NCI-H345 treated with DMSO at 0.1 percent for 48 hours (cell line): ENCODE measurements at regions not wholly inside any gene's neighbourhood (a gene's known extent, or its start where the extent isn't known, plus 50 kb on each side); places are given as distances from the start of the nearest gene placed in this dataset.

ENCODE experiments used
- DNase-seq: peaks from one replicate; lab custom pipeline; 2025; ENCODE audit not compliant: unreplicated experiment; lab: John Stamatoyannopoulos, UW

GRCh38 chr17:36661047-36661666, 59.8 kb downstream of the MRM1 start:
- DNase-seq: peak; percentile 7

DNA sequence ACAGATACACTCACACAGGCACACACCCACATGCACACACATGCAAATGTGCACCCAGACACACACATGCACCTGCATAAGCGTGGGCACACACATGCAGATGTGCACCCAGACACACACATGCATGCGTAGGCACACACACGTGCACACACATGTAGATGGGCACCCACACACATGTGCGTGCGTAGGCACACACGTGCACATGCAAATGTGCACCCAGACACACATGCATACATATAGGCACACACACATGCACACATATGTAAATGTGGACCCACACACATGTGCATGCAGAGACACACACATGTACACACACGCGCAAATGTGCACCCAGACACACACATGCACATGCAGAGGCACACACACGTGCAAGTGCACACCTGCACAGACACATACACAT, 60.3 kb downstream of the MRM1 start:
- DNase-seq: no peak

DNA sequence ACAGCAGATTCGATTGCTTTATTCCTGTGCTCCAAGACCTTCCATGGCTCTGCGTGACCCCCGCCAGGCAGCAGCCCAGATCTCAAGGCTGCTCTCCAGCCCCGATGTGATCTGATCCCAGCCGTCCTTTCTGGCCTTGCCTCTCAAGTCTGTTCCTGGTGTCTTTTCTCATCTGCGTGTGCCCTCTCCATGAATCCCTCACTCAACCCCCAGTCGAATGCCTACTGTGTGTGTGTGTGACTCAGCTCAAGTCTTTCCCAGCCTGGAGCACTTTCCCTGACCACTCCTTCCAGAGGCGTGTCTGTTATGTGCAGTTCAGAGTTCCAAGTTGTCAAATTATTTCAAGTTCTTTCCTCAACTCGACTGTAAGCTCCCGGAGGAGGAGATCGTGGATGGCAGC, 64.0 kb downstream of the MRM1 start:
- no peak for DNase-seq

- DNase-seq: no peak
Measured at GRCh38 chr17:36667922-36668321, 66.5 kb downstream of the MRM1 start.

- DNase-seq: no peak
Measured at GRCh38 chr17:36668824-36669223, 67.4 kb downstream of the MRM1 start.

GRCh38 chr17:36671144-36671543, 69.8 kb downstream of the MRM1 start:
- DNase-seq: no peak

- no peak for DNase-seq
Measured at GRCh38 chr17:36672403-36672918, 71.1 kb downstream of the MRM1 start.

GRCh38 chr17:36673068-36673467, 71.7 kb downstream of the MRM1 start:
- no peak for DNase-seq

DNA sequence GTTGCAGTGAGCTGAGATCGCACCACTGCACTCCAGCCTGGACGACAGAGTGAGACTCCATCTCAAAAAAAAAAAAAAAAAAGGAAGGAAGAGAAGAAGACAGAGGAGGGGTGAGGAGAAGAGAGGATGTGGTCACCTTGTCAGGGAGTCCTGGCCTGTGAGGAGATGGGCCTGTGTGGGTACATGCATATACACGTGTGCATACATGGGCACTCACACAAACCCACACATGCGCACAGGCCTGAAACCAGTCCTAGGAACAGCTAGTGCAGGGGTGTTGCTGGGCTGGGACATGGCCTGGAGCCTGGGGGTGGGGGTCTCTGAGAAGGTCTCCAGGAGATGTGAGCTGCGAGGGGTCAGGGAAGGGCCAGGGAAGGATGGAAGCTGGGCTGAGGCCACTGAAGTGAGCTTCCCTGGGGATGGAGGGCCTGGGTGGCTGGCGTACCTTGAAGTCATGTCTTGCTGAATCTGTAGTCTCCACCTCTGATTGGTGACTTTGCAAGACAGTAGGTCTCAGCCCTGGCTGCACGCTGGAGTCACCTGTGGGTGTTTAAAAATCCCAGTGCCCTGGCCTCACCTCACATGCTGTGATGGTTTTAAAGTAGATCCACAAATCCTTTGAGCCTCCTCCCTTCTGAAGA, 72.4 kb downstream of the MRM1 start:
- DNase-seq: no peak

- no peak for DNase-seq
Measured at GRCh38 chr17:36674278-36674650, 72.9 kb downstream of the MRM1 start.

DNA sequence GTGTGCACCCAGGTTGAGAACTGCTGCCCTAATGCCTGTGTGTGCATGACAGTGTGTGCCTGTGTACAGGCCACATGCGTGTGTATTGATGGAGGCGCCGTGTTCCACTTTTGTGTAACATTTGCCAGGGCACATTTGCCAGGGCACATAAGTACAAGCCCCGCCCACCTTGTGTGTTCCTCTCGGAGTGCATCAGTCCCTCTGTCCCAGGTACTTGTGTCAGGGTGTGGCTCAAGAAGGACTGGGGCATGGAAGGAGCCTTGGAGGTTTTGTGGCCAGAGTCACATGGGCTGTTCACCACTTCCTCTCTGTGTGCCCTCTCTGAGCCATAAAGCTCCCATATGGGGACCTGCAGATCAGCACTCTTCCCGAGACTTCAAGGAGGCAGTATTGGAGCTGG, 73.9 kb downstream of the MRM1 start:
- no peak for DNase-seq

GRCh38 chr17:36675786-36676185, 74.4 kb downstream of the MRM1 start:
- DNase-seq: no peak

DNA sequence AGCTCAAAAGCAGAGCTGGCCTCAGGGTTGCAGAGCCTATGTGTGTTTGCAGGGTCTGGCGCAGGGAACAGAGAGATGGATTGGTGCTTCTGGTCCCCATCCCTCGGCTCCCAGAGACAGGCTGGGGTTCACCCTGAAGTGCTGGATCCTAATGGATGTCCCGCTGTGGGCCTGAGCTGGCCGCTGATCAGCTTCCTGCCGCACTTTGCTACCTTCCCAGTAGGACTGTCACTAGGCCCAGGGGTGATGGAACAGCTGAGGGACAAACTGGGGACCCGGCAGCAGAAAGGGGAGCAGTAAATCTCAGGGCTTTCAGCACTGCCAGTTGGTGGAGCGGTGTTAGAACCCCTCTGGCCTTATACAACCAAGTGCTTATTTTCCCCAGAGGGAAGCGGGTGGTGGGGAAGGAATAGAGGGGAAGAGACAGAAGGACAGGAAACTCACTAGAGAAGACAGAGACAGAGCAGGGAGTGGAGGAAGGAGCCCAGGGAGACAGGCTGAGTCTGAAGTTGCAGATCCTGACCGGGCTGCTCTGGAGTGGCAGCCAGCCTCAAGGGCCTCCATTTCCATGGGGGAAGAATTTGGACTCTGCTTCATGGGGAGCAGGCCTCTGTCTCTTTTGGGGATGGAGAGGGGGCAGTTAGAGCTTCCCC, 78.6 kb downstream of the MRM1 start:
- no peak for DNase-seq

GRCh38 chr17:36680701-36681202, 79.4 kb downstream of the MRM1 start:
- no peak for DNase-seq

GRCh38 chr17:36682773-36683172, 81.4 kb downstream of the MRM1 start:
- DNase-seq: no peak

DNA sequence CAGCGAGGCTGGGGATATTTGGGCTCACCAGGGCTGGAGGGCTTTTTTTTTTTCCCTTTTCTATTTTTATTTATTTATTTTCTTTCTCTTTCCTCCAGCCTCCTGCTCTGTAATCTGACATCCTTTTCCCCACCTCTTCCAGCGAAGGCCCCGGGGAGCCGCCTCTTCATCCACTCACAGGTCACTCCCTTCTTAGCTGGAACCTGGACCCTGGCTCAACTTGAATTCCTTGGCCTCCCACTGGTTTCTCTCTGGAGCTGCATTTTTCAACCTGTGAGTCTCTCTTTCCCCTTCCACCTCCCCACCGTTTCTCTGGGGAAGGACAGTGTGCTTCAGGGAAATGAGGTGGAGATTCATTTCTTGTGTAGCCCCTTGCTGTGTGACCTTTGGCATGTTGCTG, 82.0 kb downstream of the MRM1 start:
- DNase-seq: no peak

DNA sequence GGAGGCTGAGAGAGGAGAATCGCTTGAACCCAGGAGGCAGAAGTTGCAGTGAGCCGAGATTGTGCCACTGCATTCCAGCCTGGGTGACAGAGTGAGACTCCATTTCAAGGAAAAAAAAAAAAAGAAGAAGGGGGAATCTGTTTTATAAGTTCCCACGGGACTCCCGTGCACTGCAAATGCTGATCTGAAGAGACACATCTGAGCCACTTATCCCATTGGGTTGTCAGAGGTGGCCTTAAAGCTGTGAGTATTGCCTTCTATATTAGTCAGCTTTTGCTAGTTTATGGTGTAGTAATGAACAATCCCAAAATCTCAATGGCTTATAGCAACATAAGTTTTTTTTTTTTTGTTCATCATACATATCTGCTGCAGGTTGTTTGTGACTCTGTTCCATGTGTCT, 82.8 kb downstream of the MRM1 start:
- DNase-seq: no peak

- no peak for DNase-seq
Measured at GRCh38 chr17:36686123-36686669, 84.8 kb downstream of the MRM1 start.

DNA sequence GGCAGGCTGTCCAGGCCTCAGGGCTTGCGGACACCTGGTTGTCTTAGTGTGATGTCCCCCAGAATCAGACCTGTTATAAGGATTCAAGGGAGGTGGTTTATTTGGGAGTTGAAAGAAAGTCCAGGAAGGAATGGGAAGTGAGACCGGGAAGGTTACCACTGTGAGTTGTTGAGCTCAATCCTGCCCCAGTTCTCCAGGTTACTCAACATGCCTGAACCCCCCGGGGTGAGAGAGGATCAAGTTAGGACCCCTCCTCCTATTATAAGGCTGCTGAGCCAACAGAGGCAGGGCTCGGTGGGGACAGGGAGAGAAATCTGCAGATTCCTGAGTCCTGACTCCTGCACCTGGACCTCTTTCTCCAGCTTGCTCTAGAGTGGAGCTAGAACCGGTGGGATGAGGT, 86.4 kb downstream of the MRM1 start:
- DNase-seq: no peak

DNA sequence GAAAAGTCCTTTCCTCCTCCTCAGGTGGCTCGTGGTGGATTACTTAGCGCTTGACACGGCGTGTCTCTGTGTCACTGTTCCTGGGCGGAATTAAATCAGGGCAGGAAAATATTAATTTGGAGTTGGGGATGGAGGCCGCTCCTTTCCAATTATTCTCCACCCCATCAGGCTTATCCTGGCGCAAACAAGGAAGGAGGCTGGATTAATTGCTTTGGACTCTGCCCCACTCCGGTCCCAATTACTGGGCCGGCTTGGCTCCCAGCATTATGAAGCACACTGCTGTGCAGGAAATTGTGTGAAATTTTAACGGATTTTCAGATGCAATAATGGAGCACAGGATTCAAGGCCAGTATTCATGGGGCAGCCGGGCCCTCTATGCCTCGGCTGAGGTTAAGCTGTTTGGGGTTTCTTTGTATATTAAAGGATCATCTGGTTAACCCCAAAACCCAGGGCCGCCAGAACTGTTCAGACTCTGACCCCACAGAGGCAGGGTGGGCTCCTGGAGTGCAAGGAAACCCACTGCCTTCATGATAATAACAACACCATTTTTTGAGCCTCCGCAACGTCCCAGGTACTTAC, 87.8 kb downstream of the MRM1 start:
- no peak for DNase-seq

DNA sequence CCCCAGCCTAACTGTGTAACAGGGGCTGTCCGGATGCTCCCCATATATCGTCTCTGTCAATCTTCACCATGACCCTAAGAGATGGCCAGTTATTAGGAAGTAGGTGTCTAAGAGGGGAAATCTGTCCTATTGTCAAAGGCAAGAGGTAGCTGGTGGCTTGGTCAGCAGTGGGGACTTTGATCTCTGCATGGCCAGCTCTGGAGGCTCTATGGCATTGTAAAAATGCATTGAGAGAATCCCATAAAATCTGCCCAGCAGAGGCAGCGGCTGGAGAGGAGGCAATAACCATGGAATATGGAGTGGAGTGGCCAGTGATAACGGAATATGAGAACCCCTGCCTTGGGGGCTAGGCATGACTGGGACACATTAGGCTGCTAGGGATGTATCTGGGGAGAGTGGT, 88.8 kb downstream of the MRM1 start:
- DNase-seq: no peak

GRCh38 chr17:36691606-36692005, 90.2 kb downstream of the MRM1 start:
- DNase-seq: peak; percentile 2
